Cardiac muscle cell (in vitro differentiated cells and primary cell): ENCODE measurements at regions not wholly inside any gene's neighbourhood (a gene's known extent, or its start where the extent isn't known, plus 50 kb on each side); places are given as distances from the start of the nearest gene placed in this dataset.

Experiments used
- DNase-seq, 2 donors: peaks; one replicate each; pipeline versions ENCODE4 v3.0.0 to v3.0.0-alpha.2; 2010 to 2017; ENCODE audit warnings: low read depth in 1 of 2, low spot score in 1 of 2
- H3K27ac ChIP-seq: fragments of 200-600 bp; sonication (generic); 2 replicates; pipeline ENCODE4 v1.5.1; 2016
- H3K27me3 ChIP-seq: fragments of 200-600 bp; sonication (generic); 2 replicates; pipeline ENCODE4 v1.6.0; 2016; ENCODE audit warnings: control low read depth
- H3K36me3 ChIP-seq: fragments of 200-600 bp; sonication (generic); 2 replicates; pipeline ENCODE4 v1.5.1; 2016; ENCODE audit warnings: control low read depth
- H3K4me1 ChIP-seq: fragments of 200-600 bp; sonication (generic); 2 replicates; pipeline ENCODE4 v1.8.1; 2017; ENCODE audit warnings: low read depth, mild to moderate bottlenecking, mixed run types
- H3K4me3 ChIP-seq: fragments of 200-600 bp; sonication (generic); 2 replicates; pipeline ENCODE4 v1.5.1; 2016; ENCODE audit warnings: mild to moderate bottlenecking
- H3K9me3 ChIP-seq: fragments of 200-600 bp; sonication (generic); 2 replicates; pipeline ENCODE4 v1.5.1; 2017; ENCODE audit warnings: low read depth, mild to moderate bottlenecking, control low read depth
- TF ChIP-seq, protein P1 (sequence below): IDR thresholded peaks from 2 replicates; pipeline ENCODE4 v1.5.1; 2012; ENCODE audit warnings: low read depth, mild to moderate bottlenecking, low read length

DNA sequence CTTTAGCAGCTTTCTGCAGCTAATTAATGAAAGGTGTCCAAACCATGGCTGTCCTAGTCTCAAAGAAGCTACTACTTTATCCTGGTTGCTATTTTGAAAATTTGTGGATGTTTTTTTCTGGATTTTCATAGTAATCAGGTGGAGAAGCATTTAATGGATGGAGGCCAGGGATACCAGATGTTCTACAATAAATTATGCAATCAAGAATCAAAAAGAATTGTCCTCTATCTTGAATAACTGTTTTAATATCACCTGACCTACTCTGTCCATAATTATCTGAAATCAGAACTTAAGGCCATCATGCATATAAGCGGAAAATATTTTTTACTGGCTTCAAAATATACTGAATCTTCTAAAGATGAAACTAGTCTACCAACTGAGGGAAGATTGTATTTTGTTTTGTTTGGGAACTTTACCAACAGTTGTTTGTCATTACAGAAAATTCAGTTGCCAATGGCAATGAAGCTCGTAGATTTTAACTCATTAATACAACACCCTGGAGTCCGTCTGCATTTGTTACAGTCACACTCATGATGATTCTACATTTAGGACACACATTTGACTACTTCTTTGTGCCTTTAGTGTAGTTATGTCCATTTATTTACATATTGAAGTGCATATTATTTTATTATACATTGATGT lies 762.3 kb upstream of the GRM7 start:
- H3K9me3 ChIP-seq, result no peaks in the 10 kb centered on the region
- H3K36me3 ChIP-seq, result no peaks in the 10 kb centered on the region
- H3K27me3 ChIP-seq, result no peaks in the 10 kb centered on the region
- H3K4me3 ChIP-seq, result no peak overlapping the region
- no peak for DNase-seq
- H3K4me1 ChIP-seq, result no peaks in the 10 kb centered on the region
- no peak overlapping the region for H3K27ac ChIP-seq
- TF ChIP-seq, protein P1, sequence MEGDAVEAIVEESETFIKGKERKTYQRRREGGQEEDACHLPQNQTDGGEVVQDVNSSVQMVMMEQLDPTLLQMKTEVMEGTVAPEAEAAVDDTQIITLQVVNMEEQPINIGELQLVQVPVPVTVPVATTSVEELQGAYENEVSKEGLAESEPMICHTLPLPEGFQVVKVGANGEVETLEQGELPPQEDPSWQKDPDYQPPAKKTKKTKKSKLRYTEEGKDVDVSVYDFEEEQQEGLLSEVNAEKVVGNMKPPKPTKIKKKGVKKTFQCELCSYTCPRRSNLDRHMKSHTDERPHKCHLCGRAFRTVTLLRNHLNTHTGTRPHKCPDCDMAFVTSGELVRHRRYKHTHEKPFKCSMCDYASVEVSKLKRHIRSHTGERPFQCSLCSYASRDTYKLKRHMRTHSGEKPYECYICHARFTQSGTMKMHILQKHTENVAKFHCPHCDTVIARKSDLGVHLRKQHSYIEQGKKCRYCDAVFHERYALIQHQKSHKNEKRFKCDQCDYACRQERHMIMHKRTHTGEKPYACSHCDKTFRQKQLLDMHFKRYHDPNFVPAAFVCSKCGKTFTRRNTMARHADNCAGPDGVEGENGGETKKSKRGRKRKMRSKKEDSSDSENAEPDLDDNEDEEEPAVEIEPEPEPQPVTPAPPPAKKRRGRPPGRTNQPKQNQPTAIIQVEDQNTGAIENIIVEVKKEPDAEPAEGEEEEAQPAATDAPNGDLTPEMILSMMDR, result no peak

DNA sequence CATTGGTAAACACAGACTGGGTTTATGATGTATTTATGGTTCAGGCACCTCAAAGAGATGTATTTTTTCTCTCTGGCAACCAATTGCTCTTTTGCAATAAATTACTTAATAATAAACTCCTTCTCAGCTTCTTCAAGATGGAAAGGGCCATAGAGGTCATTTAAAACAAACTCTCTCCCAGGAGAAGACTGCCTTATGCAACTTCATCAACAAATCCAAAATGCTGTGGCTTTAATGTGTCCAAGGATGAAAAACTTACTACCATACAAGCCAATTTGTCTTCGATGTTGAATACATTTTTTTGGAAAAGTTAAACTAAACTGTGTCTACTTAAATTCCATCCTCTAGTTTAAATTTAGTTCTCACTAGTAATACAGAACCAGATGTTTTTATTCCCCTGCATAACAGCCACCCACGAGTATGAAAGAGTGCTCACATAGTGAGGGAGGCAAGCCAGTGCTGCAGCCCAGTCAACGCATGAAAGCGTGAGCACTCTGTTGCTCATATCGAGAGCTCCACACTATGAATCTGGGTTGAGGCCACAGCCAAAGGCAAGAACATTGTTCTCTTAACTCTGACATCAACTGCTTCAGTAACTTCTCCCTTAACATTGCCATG lies 761.3 kb upstream of the GRM7 start:
- no peak overlapping the region for H3K4me3 ChIP-seq
- no peaks in the 10 kb centered on the region for H3K4me1 ChIP-seq
- TF ChIP-seq, protein P1, result no peak
- H3K36me3 ChIP-seq, result no peaks in the 10 kb centered on the region
- H3K27me3 ChIP-seq, result no peaks in the 10 kb centered on the region
- no peak overlapping the region for H3K27ac ChIP-seq
- no peak for DNase-seq
- no peaks in the 10 kb centered on the region for H3K9me3 ChIP-seq

GRCh38 chr3:6105187-6105586 lies 755.7 kb upstream of the GRM7 start:
- Histone ChIP-seq H3K36me3 (no peaks in the 10 kb centered on the region), H3K9me3 (no peaks in the 10 kb centered on the region), H3K4me3 (no peak overlapping the region), H3K27ac (no peak overlapping the region), H3K4me1 (no peaks in the 10 kb centered on the region), H3K27me3 (no peaks in the 10 kb centered on the region)
- no peak for DNase-seq
- TF ChIP-seq, protein P1, result no peak

- Histone ChIP-seq H3K27ac (no peak overlapping the region), H3K27me3 (no peaks in the 10 kb centered on the region), H3K36me3 (no peaks in the 10 kb centered on the region), H3K4me3 (no peak overlapping the region), H3K9me3 (no peaks in the 10 kb centered on the region), H3K4me1 (no peaks in the 10 kb centered on the region)
- TF ChIP-seq, protein P1, result no peak
- no peak for DNase-seq
These were observed 752.0 kb upstream of the GRM7 start for GRCh38 chr3:6108957-6109356.

DNA sequence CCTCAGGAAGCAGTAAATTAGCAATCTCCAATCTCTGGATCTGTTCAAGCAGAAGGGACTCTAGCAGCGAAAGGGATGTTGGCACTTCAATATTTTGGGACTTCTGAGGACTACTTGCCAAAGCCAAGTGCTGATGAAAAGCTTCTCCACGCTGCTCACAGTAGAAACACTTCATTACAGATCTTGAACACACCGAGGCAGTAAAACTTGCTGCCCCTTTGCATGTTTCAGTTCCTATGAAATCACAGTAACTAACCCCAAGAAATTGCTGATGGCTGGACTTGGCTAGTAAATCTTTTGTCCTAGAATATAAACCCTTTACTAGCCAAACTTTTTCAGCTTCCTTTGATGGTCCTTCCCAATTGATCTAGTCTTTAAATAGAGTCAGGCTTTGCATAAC lies 750.5 kb upstream of the GRM7 start:
- H3K27me3 ChIP-seq, result no peaks in the 10 kb centered on the region
- no peak overlapping the region for H3K27ac ChIP-seq
- no peak overlapping the region for H3K4me3 ChIP-seq
- TF ChIP-seq, protein P1, result no peak
- no peaks in the 10 kb centered on the region for H3K4me1 ChIP-seq
- DNase-seq, result no peak
- H3K9me3 ChIP-seq, result no peaks in the 10 kb centered on the region
- H3K36me3 ChIP-seq, result no peaks in the 10 kb centered on the region
